IMR-90 (cell line): ENCODE measurements at regions not wholly inside any gene's neighbourhood (a gene's known extent, or its start where the extent isn't known, plus 50 kb on each side); places are given as distances from the start of the nearest gene placed in this dataset.
A peak's percentile ranks its signal among the peaks of the same experiment; 100 is the strongest.

Experiments
- ATAC-seq: fragments of 200-7000 bp; cut with Tn5 transposase; 2 replicates; pipeline ENCODE4 v1.9.1; 2020; ENCODE audit warnings: low read depth, mild to moderate bottlenecking, moderate library complexity
- BruUV-seq: library from RNA; stranded (reverse); fragments of 400-500 nt; replicated peaks from 2 replicates; lab custom pipeline; 2021; lab: Mats Ljungman, UMichigan
- CTCF ChIA-PET: fragments of 300-600 bp; formaldehyde crosslinking; extraction: SDS; loops from one replicate; lab custom pipeline; 2021; ENCODE audit warnings: antibody characterized with exemption; lab: Yijun Ruan, JAX
- POLR2A ChIA-PET: fragments of 300-600 bp; sonication (Branson Sonifier 250); formaldehyde crosslinking; loops from one replicate; lab custom pipeline; 2022; ENCODE audit warnings: antibody characterized with exemption; ENCODE audit not compliant: unreplicated experiment; lab: Charles Lee
- DNase-seq: peaks from one replicate; pipeline ENCODE4 v3.0.0; 2013
- H2AFZ ChIP-seq: replicated peaks from 2 replicates; pipeline ENCODE3; 2013; ENCODE audit warnings: low read length, mild to moderate bottlenecking; ENCODE audit not compliant: poor library complexity
- H2AK5ac ChIP-seq: 2 replicates; pipeline ENCODE4 v1.6.1; 2013; ENCODE audit warnings: low read depth, low read length, inconsistent platforms
- H2AK9ac ChIP-seq: replicated peaks from 2 replicates; pipeline ENCODE3; 2013; ENCODE audit warnings: mild to moderate bottlenecking, low read depth, low read length, moderate library complexity; ENCODE audit not compliant: poor library complexity
- H2BK120ac ChIP-seq: 2 replicates; pipeline ENCODE4 v1.6.1; 2013; ENCODE audit warnings: low read depth, low read length, inconsistent platforms
- H2BK15ac ChIP-seq: 3 replicates; pipeline ENCODE4 v1.6.1; 2013; ENCODE audit warnings: low read depth, low read length, inconsistent platforms
- H2BK20ac ChIP-seq: 2 replicates; pipeline ENCODE4 v1.6.1; 2013; ENCODE audit warnings: low read depth, mild to moderate bottlenecking, inconsistent platforms, low read length, moderate library complexity
- H2BK5ac ChIP-seq: 2 replicates; pipeline ENCODE4 v1.6.1; 2013; ENCODE audit warnings: mild to moderate bottlenecking, low read depth, low read length, inconsistent platforms; ENCODE audit not compliant: poor library complexity, severe bottlenecking
- H3K14ac ChIP-seq: replicated peaks from 2 replicates; pipeline ENCODE4 v1.6.1; 2013; ENCODE audit warnings: low read depth, low read length, inconsistent platforms
- H3K18ac ChIP-seq: 2 replicates; pipeline ENCODE4 v1.6.1; 2013; ENCODE audit warnings: low read depth, low read length, control low read depth
- H3K23ac ChIP-seq: 2 replicates; pipeline ENCODE4 v1.6.1; 2013; ENCODE audit warnings: low read depth, low read length, inconsistent platforms
- H3K27ac ChIP-seq: 2 replicates; pipeline ENCODE4 v1.5.1; 2013; ENCODE audit warnings: mild to moderate bottlenecking, control low read depth, low read length; ENCODE audit not compliant: insufficient read depth
- H3K27me3 ChIP-seq: 2 replicates; pipeline ENCODE4 v1.6.1; 2013; ENCODE audit warnings: low read length; ENCODE audit not compliant: control insufficient read depth, insufficient read depth
- H3K36me3 ChIP-seq: 2 replicates; pipeline ENCODE4 v1.6.1; 2013; ENCODE audit warnings: low read length, mixed read lengths; ENCODE audit not compliant: control insufficient read depth, insufficient read depth
- H3K4ac ChIP-seq: 2 replicates; pipeline ENCODE4 v1.6.1; 2013; ENCODE audit warnings: low read depth, low read length, inconsistent platforms
- H3K4me1 ChIP-seq: 2 replicates; pipeline ENCODE4 v1.6.1; 2013; ENCODE audit warnings: low read length, mixed read lengths; ENCODE audit not compliant: control insufficient read depth, insufficient read depth
- H3K4me2 ChIP-seq: 2 replicates; pipeline ENCODE4 v1.6.1; 2013; ENCODE audit warnings: low read depth, mild to moderate bottlenecking, control low read depth, low read length, moderate library complexity
- H3K4me3 ChIP-seq: 2 replicates; pipeline ENCODE4 v1.5.1; 2013; ENCODE audit warnings: low read depth, mild to moderate bottlenecking, control low read depth, low read length, moderate library complexity; ENCODE audit not compliant: insufficient read depth
- H3K56ac ChIP-seq: 2 replicates; pipeline ENCODE4 v1.6.1; 2013; ENCODE audit warnings: low read length, inconsistent platforms; ENCODE audit not compliant: insufficient read depth; ENCODE audit errors: extremely low read depth
- H3K79me1 ChIP-seq, 2 experiments: 2 replicates each; pipeline ENCODE4 v1.6.1; 2013; ENCODE audit warnings: low read length in 2 of 2, inconsistent platforms in 1 of 2, low read depth in 1 of 2
- H3K9ac ChIP-seq: 2 replicates; pipeline ENCODE4 v1.6.1; 2013; ENCODE audit warnings: low read depth, low read length, control low read depth
- H3K9me1 ChIP-seq: 2 replicates; pipeline ENCODE4 v1.6.1; 2013; ENCODE audit warnings: low read length, inconsistent platforms; ENCODE audit not compliant: insufficient read depth
- H3K9me3 ChIP-seq: 2 replicates; pipeline ENCODE4 v1.6.1; 2013; ENCODE audit warnings: low read length; ENCODE audit not compliant: control insufficient read depth, insufficient read depth
- H4K20me1 ChIP-seq: 2 replicates; pipeline ENCODE4 v1.6.1; 2013; ENCODE audit warnings: low read length, inconsistent platforms; ENCODE audit not compliant: insufficient read depth
- H4K5ac ChIP-seq: 2 replicates; pipeline ENCODE4 v1.6.1; 2013; ENCODE audit warnings: mild to moderate bottlenecking, low read depth, low read length, control low read depth
- H4K8ac ChIP-seq, 2 experiments: 2 replicates each; pipeline ENCODE4 v1.6.1; 2013; ENCODE audit warnings: low read depth in 2 of 2, low read length in 2 of 2, control low read depth in 1 of 2, inconsistent platforms in 1 of 2
- H4K91ac ChIP-seq: 2 replicates; pipeline ENCODE4 v1.6.1; 2013; ENCODE audit warnings: low read depth, low read length, inconsistent platforms; ENCODE audit not compliant: insufficient read depth
- CTCF ChIP-seq: conservative IDR thresholded peaks from 2 replicates; pipeline ENCODE4 v1.5.1; 2012; ENCODE audit warnings: mild to moderate bottlenecking, low read depth, low read length, improper control_type of control experiment
- MAFK ChIP-seq: IDR thresholded peaks from 2 replicates; pipeline ENCODE4 v1.6.1; 2012; ENCODE audit warnings: low read depth, low read length, improper control_type of control experiment
- NFE2L2 ChIP-seq: fragments of 150-350 bp; IDR thresholded peaks from 2 replicates; pipeline ENCODE4 v1.6.1; 2016; ENCODE audit warnings: low read depth, mild to moderate bottlenecking, low read length
- WGBS, 2 experiments: methylation state at CpG; one replicate each; pipeline versions ENCODE4 v1.1.5 to v1.1.7; 2013; ENCODE audit warnings: missing lambda C conversion rate in 2 of 2; ENCODE audit not compliant: insufficient read length in 1 of 2; ENCODE audit errors: extremely low coverage in 2 of 2; 5-methylcytosine and 5-hydroxymethylcytosine counted together
- dilution Hi-C: fragments of 300-500 bp; cut with HindIII; formaldehyde crosslinking; loops from one replicate; pipeline ENCODE4 v1.14.3; 2018; ENCODE audit warnings: low sequenced_read_pairs; ENCODE audit not compliant: unreplicated experiment
- in situ Hi-C: fragments of 300-500 bp; cut with MboI; formaldehyde crosslinking; loops from 3 replicates; pipeline ENCODE4 v1.14.3; 2019; ENCODE audit warnings: low sequenced_read_pairs, inconsistent platforms, mixed read lengths
- intact Hi-C: fragments of 100-400 bp; cut with micrococcal nuclease; formaldehyde crosslinking; loops from 2 replicates; pipeline ENCODE4 v1.10.0; 2022

GRCh38 chr9:80516679-80517078 is 944.9 kb downstream of the TLE4 start:
- Histone ChIP-seq H3K79me1 (no peaks in the 10 kb centered on the region), H2AK9ac (no peak overlapping the region), H3K14ac (no peak overlapping the region), H3K56ac (no peak overlapping the region), H3K27ac (no peak overlapping the region), H3K18ac (no peak overlapping the region), H3K4me1 (no peaks in the 10 kb centered on the region), H3K9me3 (0 out of 2 replicates have a peak, but pooled peaks cover 4% of the 10 kb centered on the region), H3K4me2 (no peak overlapping the region), H4K91ac (no peak overlapping the region), H3K23ac (no peak overlapping the region), H2AFZ (no peak overlapping the region), H2BK120ac (no peak overlapping the region), H4K8ac (no peak overlapping the region), H2AK5ac (no peak overlapping the region), H3K4me3 (no peak overlapping the region), H3K9me1 (no peaks in the 10 kb centered on the region), H3K27me3 (no peaks in the 10 kb centered on the region), H3K4ac (no peak overlapping the region), H4K5ac (no peak overlapping the region), H3K9ac (no peak overlapping the region), H2BK5ac (no peak overlapping the region), H2BK15ac (no peak overlapping the region), H4K20me1 (no peaks in the 10 kb centered on the region), H2BK20ac (no peak overlapping the region), H3K36me3 (no peaks in the 10 kb centered on the region)
- no CpG with 5 or more reads among the region's 3 CpGs for WGBS, 2 experiments
- in situ Hi-C loops: no loop called here
- intact Hi-C loops: loop anchor here (2.0 kb wide), 1 partner anchor 50 kb away; no protein-coding TSS in a partner anchor
- no peak for DNase-seq
- ChIA-PET POLR2A (interaction anchor here (0.6 kb wide), 1 partner anchor 14 kb away, joined by 3 read pairs; no protein-coding TSS in a partner anchor), CTCF (no interaction called here)
- dilution Hi-C loops: no loop called here
- no peak for ATAC-seq
- no TSS peak for BruUV-seq
- TF ChIP-seq NFE2L2 (no peak), CTCF (no peak), MAFK (peak; percentile 91)
